Suprapubic skin (tissue), 4 donors: ENCODE measurements at regions not wholly inside any gene's neighbourhood (a gene's known extent, or its start where the extent isn't known, plus 50 kb on each side); places are given as distances from the start of the nearest gene placed in this dataset.

ENCODE experiments used
- DNase-seq, 2 donors: peaks; one replicate each; pipeline ENCODE4 v3.0.0-alpha.2; 2019; ENCODE audit warnings: low spot score in 2 of 2
- H3K27ac ChIP-seq: fragments of 200-600 bp; sonication (generic); one replicate; pipeline ENCODE4 v1.5.1; 2019
- H3K27me3 ChIP-seq: fragments of 200-600 bp; sonication (generic); one replicate; pipeline ENCODE4 v1.5.1; 2019
- H3K36me3 ChIP-seq: fragments of 200-600 bp; sonication (generic); one replicate; pipeline ENCODE4 v1.5.1; 2019
- H3K4me1 ChIP-seq: fragments of 200-600 bp; sonication (generic); one replicate; pipeline ENCODE4 v1.5.1; 2019
- H3K4me3 ChIP-seq: fragments of 200-600 bp; sonication (generic); one replicate; pipeline ENCODE4 v1.5.1; 2019; ENCODE audit warnings: mild to moderate bottlenecking
- H3K9me3 ChIP-seq: fragments of 200-600 bp; sonication (generic); one replicate; pipeline ENCODE4 v1.5.1; 2019
- CTCF ChIP-seq, 2 donors: fragments of 200-600 bp in 1 of 2; fragments of 450-650 bp in 1 of 2; sonication (generic) in 1 of 2; IDR thresholded peaks; one replicate each; pipeline ENCODE4 v1.5.1; 2016 to 2019; ENCODE audit warnings: antibody characterized with exemption in 2 of 2, mild to moderate bottlenecking in 1 of 2, moderate library complexity in 1 of 2
- EP300 ChIP-seq: sonication (generic); formaldehyde crosslinking; IDR thresholded peaks from one replicate; pipeline ENCODE4 v1.6.1; 2017; ENCODE audit warnings: antibody characterized with exemption
- POLR2A ChIP-seq, 2 donors: fragments of 450-650 bp; IDR thresholded peaks; one replicate each; pipeline ENCODE4 v1.6.1; 2017; ENCODE audit warnings: antibody characterized with exemption in 2 of 2, mild to moderate bottlenecking in 2 of 2, moderate library complexity in 2 of 2
- POLR2AphosphoS5 ChIP-seq, 3 donors: sonication (generic); formaldehyde crosslinking; IDR thresholded peaks; one replicate each; pipeline ENCODE4 v1.6.1; 2017; ENCODE audit warnings: antibody characterized with exemption in 3 of 3
- WGBS: methylation state at CpG from one replicate; pipeline ENCODE4 v1.1.5; 2018; 5-methylcytosine and 5-hydroxymethylcytosine counted together

- H3K36me3 ChIP-seq = no peaks in the 10 kb centered on the region
- no peak for DNase-seq
- no peak overlapping the region for H3K4me3 ChIP-seq
- no peaks in the 10 kb centered on the region for H3K4me1 ChIP-seq
- H3K27ac ChIP-seq = no peak overlapping the region
- H3K9me3 ChIP-seq = no peaks in the 10 kb centered on the region
- 64% methylated on average over 2 of the region's 2 CpGs for WGBS
- TF ChIP-seq POLR2A (IDR thresholded peaks at IDR 0.05) (no peak), POLR2AphosphoS5 (IDR thresholded peaks at IDR 0.05) (no peak), CTCF (IDR thresholded peaks at IDR 0.05) (no peak), EP300 (no peak)
- H3K27me3 ChIP-seq = no peaks in the 10 kb centered on the region
These were observed 826.1 kb downstream of the MRPL39 start for GRCh38 chr21:24781146-24781545.

- DNase-seq = no peak
- no peak overlapping the region for H3K27ac ChIP-seq
- H3K27me3 ChIP-seq = no peaks in the 10 kb centered on the region
- no peaks in the 10 kb centered on the region for H3K36me3 ChIP-seq
- H3K4me3 ChIP-seq = no peak overlapping the region
- no peaks in the 10 kb centered on the region for H3K9me3 ChIP-seq
- TF ChIP-seq POLR2A (IDR thresholded peaks at IDR 0.05) (no peak), EP300 (no peak), CTCF (IDR thresholded peaks at IDR 0.05) (no peak), POLR2AphosphoS5 (IDR thresholded peaks at IDR 0.05) (no peak)
- 39% methylated on average over 3 of the region's 3 CpGs for WGBS
- no peaks in the 10 kb centered on the region for H3K4me1 ChIP-seq
These were observed 847.8 kb downstream of the MRPL39 start for GRCh38 chr21:24759348-24760075.

- no peaks in the 10 kb centered on the region for H3K4me1 ChIP-seq
- DNase-seq = no peak
- H3K4me3 ChIP-seq = no peak overlapping the region
- no peaks in the 10 kb centered on the region for H3K27me3 ChIP-seq
- no peaks in the 10 kb centered on the region for H3K36me3 ChIP-seq
- WGBS = 93% methylated on average over 8 of the region's 8 CpGs
- no peaks in the 10 kb centered on the region for H3K9me3 ChIP-seq
- H3K27ac ChIP-seq = no peak overlapping the region
- TF ChIP-seq EP300 (no peak), CTCF (IDR thresholded peaks at IDR 0.05) (no peak), POLR2AphosphoS5 (IDR thresholded peaks at IDR 0.05) (no peak), POLR2A (IDR thresholded peaks at IDR 0.05) (no peak)
These were observed 869.2 kb downstream of the MRPL39 start for GRCh38 chr21:24738063-24738462.

GRCh38 chr21:24737296-24737850, 869.9 kb downstream of the MRPL39 start:
- no peak for DNase-seq
- Histone ChIP-seq H3K27ac (no peak overlapping the region), H3K4me1 (no peaks in the 10 kb centered on the region), H3K4me3 (no peak overlapping the region), H3K36me3 (no peaks in the 10 kb centered on the region), H3K9me3 (no peaks in the 10 kb centered on the region), H3K27me3 (no peaks in the 10 kb centered on the region)
- whole genome bisulfite sequencing = 61% methylated on average over 5 of the region's 5 CpGs
- TF ChIP-seq CTCF (IDR thresholded peaks at IDR 0.05) = no peak
- TF ChIP-seq POLR2A (IDR thresholded peaks at IDR 0.05) = no peak
- TF ChIP-seq EP300 = no peak
- no peak for TF ChIP-seq POLR2AphosphoS5 (IDR thresholded peaks at IDR 0.05)

- Histone ChIP-seq H3K4me1 (no peaks in the 10 kb centered on the region), H3K4me3 (no peak overlapping the region), H3K27ac (no peak overlapping the region), H3K36me3 (no peaks in the 10 kb centered on the region), H3K9me3 (no peaks in the 10 kb centered on the region), H3K27me3 (no peaks in the 10 kb centered on the region)
- WGBS = 43% methylated on average over 1 of the region's 1 CpG
- no peak for TF ChIP-seq CTCF (IDR thresholded peaks at IDR 0.05)
- no peak for TF ChIP-seq POLR2AphosphoS5 (IDR thresholded peaks at IDR 0.05)
- no peak for TF ChIP-seq POLR2A (IDR thresholded peaks at IDR 0.05)
- TF ChIP-seq EP300 = no peak
- no peak for DNase-seq
These were observed 876.6 kb downstream of the MRPL39 start for GRCh38 chr21:24730661-24731060.
